Spinal cord (tissue), 9 donors: ENCODE measurements at regions not wholly inside any gene's neighbourhood (a gene's known extent, or its start where the extent isn't known, plus 50 kb on each side); places are given as distances from the start of the nearest gene placed in this dataset.

Source experiments
- DNase-seq, 6 donors: peaks; one replicate each; pipeline versions ENCODE4 v3.0.0 to v3.0.0-alpha.2; 2013 to 2015; ENCODE audit warnings: low spot score in 6 of 6, low read depth in 4 of 6
- H3K27ac ChIP-seq: one replicate; pipeline ENCODE4 v1.5.1; 2013; ENCODE audit warnings: low read depth, low read length, control low read depth
- H3K27me3 ChIP-seq: one replicate; pipeline ENCODE4 v1.6.1; 2013; ENCODE audit warnings: low read length; ENCODE audit not compliant: control insufficient read depth, insufficient read depth
- H3K36me3 ChIP-seq: one replicate; pipeline ENCODE4 v1.6.1; 2013; ENCODE audit warnings: low read length; ENCODE audit not compliant: control insufficient read depth, insufficient read depth
- H3K4me1 ChIP-seq: one replicate; pipeline ENCODE4 v1.6.1; 2013; ENCODE audit warnings: low read length; ENCODE audit not compliant: control insufficient read depth, insufficient read depth
- H3K4me3 ChIP-seq: one replicate; pipeline ENCODE4 v1.5.1; 2013; ENCODE audit warnings: low read depth, low read length, control low read depth
- H3K9me3 ChIP-seq: one replicate; pipeline ENCODE4 v1.6.1; 2013; ENCODE audit warnings: low read length; ENCODE audit not compliant: control insufficient read depth, insufficient read depth
- WGBS: methylation state at CpG from one replicate; pipeline ENCODE4 v1.1.5; 2013; ENCODE audit warnings: missing lambda C conversion rate; ENCODE audit not compliant: insufficient coverage; 5-methylcytosine and 5-hydroxymethylcytosine counted together
- donor health status: healthy.

DNA sequence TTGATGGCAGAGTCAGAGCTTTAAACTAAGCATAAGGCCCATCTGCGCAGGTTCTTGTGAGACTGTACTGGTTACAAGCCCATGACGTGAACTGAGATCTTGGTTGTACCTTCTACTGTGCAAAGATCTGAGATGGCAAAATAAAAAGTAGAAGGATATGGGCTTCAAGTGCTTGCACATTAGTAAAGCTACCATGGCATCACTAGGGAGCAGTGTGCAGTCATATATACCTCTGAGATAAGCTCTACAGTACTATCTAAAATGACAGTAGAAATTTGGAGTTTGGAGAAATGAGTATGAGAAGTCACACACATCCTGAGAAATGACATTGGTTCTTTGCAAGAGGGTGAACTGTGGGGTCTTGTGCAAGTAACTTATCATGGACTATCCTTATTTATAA is 408.2 kb upstream of the PRR16 start:
- peak in 1 of 6 donors; percentile 26 for DNase-seq
- no peaks in the 10 kb centered on the region for H3K36me3 ChIP-seq
- no peak overlapping the region for H3K4me3 ChIP-seq
- no peaks in the 10 kb centered on the region for H3K9me3 ChIP-seq
- no peak overlapping the region for H3K27ac ChIP-seq
- no peaks in the 10 kb centered on the region for H3K4me1 ChIP-seq
- H3K27me3 ChIP-seq: no peaks in the 10 kb centered on the region
- 100% methylated on average over 2 of the region's 2 CpGs for WGBS

GRCh38 chr5:120062515-120062917 is 401.6 kb upstream of the PRR16 start:
- peak in 1 of 6 donors; percentile 30 for DNase-seq
- H3K9me3 ChIP-seq: no peaks in the 10 kb centered on the region
- H3K36me3 ChIP-seq: no peaks in the 10 kb centered on the region
- H3K4me1 ChIP-seq: no peaks in the 10 kb centered on the region
- WGBS: 67% methylated on average over 1 of the region's 4 CpGs
- H3K27ac ChIP-seq: no peak overlapping the region
- no peaks in the 10 kb centered on the region for H3K27me3 ChIP-seq
- H3K4me3 ChIP-seq: no peak overlapping the region

- no peak overlapping the region for H3K4me3 ChIP-seq
- no peak for DNase-seq
- no peaks in the 10 kb centered on the region for H3K4me1 ChIP-seq
- H3K27me3 ChIP-seq: no peaks in the 10 kb centered on the region
- no peak overlapping the region for H3K27ac ChIP-seq
- no peaks in the 10 kb centered on the region for H3K9me3 ChIP-seq
- 100% methylated on average over 1 of the region's 2 CpGs for WGBS
- no peaks in the 10 kb centered on the region for H3K36me3 ChIP-seq
These were observed 391.9 kb upstream of the PRR16 start for GRCh38 chr5:120072068-120072761.

DNA sequence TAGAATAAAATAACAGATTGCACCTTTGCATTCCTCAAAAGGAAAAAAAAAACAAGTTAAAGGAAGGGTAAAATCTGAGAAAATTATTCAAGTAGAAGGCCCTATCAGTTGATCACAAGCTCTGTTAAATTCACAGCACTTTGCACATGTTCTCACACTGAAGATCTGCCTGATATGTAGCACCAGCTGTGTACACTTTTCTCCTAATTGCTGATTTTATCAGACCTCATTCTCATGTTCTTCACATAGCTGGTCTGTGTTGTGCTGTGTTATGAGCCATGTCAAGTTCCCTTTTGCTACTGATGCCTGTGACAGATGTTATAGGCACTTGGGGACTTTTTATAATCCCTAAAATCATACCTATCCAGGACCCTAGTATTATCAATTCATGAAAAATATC is 390.4 kb upstream of the PRR16 start:
- Histone ChIP-seq H3K27ac (no peak overlapping the region), H3K36me3 (no peaks in the 10 kb centered on the region), H3K27me3 (no peaks in the 10 kb centered on the region), H3K4me3 (no peak overlapping the region), H3K9me3 (no peaks in the 10 kb centered on the region), H3K4me1 (no peaks in the 10 kb centered on the region)
- DNase-seq: peak in 1 of 6 donors; percentile 22

DNA sequence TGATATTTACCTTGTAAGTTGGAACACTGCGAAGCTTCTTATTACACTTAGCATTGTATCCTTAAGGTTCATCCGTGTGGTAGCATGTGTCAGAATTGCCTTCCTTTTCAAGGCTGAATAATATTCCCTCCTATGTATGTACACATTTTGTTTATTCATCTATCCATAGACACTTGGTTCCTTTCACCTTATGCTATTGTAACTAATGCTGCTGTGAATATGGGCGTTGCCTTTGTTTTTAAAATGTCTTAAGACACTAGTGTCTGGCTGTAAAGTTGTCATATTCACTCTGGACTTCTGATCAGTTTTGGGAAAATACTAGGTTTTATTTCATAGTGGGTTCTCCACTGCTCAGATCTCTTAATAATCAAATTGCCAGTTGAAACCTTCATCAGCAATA is 383.3 kb upstream of the PRR16 start:
- Histone ChIP-seq H3K27me3 (no peaks in the 10 kb centered on the region), H3K4me3 (no peak overlapping the region), H3K4me1 (no peaks in the 10 kb centered on the region), H3K36me3 (no peaks in the 10 kb centered on the region), H3K9me3 (no peaks in the 10 kb centered on the region), H3K27ac (no peak overlapping the region)
- WGBS: no CpG with 5 or more reads among the region's 3 CpGs
- no peak for DNase-seq

DNA sequence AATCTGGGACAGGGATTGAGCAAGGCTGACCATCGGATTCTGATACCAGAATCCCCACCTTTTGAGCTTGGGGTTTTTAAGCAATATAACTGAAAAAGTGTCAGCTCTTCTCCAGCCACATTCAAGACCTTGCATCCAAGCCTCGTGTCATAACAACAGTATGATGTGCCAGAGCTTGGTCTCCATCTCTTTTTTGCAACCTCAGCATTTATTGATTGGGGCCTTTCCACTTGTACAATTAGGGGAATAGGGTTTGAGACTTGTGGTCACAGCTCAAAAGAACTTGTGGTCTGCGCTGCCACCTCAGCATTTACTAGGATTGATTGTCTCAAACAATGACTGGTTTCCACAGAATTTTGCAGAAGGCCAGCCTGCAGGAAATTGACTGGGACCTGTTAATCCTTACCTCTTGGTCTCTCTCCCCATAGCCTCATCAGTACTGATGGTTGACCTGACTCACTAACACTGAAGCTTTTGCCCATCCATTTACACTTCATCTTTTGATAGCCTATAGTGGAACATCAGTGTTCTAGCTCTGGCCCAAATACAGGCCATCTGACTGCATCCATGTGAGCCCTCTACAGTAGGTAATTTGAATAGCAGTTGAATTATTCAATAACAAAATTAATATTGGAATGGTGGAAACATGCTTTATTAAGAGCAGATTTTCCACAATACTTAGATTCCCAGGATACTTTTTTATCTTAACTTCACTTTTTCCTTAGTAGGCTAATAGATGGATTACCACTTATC is 381.6 kb upstream of the PRR16 start:
- no peak for DNase-seq
- 94% methylated on average over 2 of the region's 3 CpGs for WGBS
- H3K27me3 ChIP-seq: no peaks in the 10 kb centered on the region
- H3K4me3 ChIP-seq: no peak overlapping the region
- no peak overlapping the region for H3K27ac ChIP-seq
- H3K4me1 ChIP-seq: no peaks in the 10 kb centered on the region
- no peaks in the 10 kb centered on the region for H3K36me3 ChIP-seq
- H3K9me3 ChIP-seq: no peaks in the 10 kb centered on the region

GRCh38 chr5:120083851-120084542 is 380.1 kb upstream of the PRR16 start:
- Histone ChIP-seq H3K4me1 (no peaks in the 10 kb centered on the region), H3K4me3 (no peak overlapping the region), H3K27me3 (no peaks in the 10 kb centered on the region), H3K27ac (no peak overlapping the region), H3K36me3 (no peaks in the 10 kb centered on the region), H3K9me3 (no peaks in the 10 kb centered on the region)
- no peak for DNase-seq

GRCh38 chr5:120084543-120084870 is 379.6 kb upstream of the PRR16 start:
- Histone ChIP-seq H3K4me1 (no peaks in the 10 kb centered on the region), H3K27me3 (no peaks in the 10 kb centered on the region), H3K4me3 (no peak overlapping the region), H3K27ac (no peak overlapping the region), H3K36me3 (no peaks in the 10 kb centered on the region), H3K9me3 (no peaks in the 10 kb centered on the region)
- DNase-seq: peak in 1 of 6 donors; percentile 87
- WGBS: no CpG with 5 or more reads among the region's 2 CpGs

GRCh38 chr5:120086081-120086480 is 378.0 kb upstream of the PRR16 start:
- H3K4me3 ChIP-seq: no peak overlapping the region
- no peaks in the 10 kb centered on the region for H3K36me3 ChIP-seq
- no peaks in the 10 kb centered on the region for H3K9me3 ChIP-seq
- no peaks in the 10 kb centered on the region for H3K27me3 ChIP-seq
- H3K27ac ChIP-seq: no peak overlapping the region
- DNase-seq: no peak
- 83% methylated on average over 1 of the region's 2 CpGs for WGBS
- no peaks in the 10 kb centered on the region for H3K4me1 ChIP-seq

DNA sequence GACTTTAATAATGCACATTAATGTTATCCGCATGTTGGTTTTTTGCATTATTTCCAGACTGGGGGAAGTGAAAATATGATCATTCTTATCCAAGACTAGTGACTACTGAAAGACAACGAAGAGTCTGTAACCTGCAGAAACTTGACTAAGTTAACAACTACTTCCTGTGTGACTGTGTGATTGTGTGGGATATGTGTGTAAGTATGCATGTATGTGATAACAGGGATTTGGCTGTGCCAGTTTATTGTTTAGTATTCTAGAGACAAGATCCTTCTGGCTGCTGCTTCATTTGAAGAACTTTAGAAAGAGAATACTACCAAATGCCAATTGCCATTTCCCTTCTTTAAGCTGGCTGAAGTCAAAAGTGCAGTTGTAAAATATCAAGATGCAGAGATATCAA is 375.7 kb upstream of the PRR16 start:
- no peak overlapping the region for H3K27ac ChIP-seq
- no peaks in the 10 kb centered on the region for H3K36me3 ChIP-seq
- H3K9me3 ChIP-seq: no peaks in the 10 kb centered on the region
- no peak for DNase-seq
- WGBS: 83% methylated on average over 1 of the region's 2 CpGs
- no peaks in the 10 kb centered on the region for H3K27me3 ChIP-seq
- no peaks in the 10 kb centered on the region for H3K4me1 ChIP-seq
- no peak overlapping the region for H3K4me3 ChIP-seq
